Endothelial cell of umbilical vein (primary cell): ENCODE measurements at regions not wholly inside any gene's neighbourhood (a gene's known extent, or its start where the extent isn't known, plus 50 kb on each side); places are given as distances from the start of the nearest gene placed in this dataset.

ENCODE experiments used
- BruUV-seq: library from RNA; stranded (reverse); fragments of 400-500 nt; replicated peaks from 2 replicates; lab custom pipeline; 2021; lab: Mats Ljungman, UMichigan
- CTCF ChIA-PET: fragments of 300-600, 350-600 bp; sonication (Branson Sonifier 250); formaldehyde crosslinking; loops from one replicate; lab custom pipeline; 2021; ENCODE audit warnings: antibody characterized with exemption, inconsistent platforms; lab: Charles Lee
- POLR2A ChIA-PET: fragments of 300-600, 350-600 bp; sonication (Branson Sonifier 250); formaldehyde crosslinking; loops from one replicate; lab custom pipeline; 2021; ENCODE audit warnings: antibody characterized with exemption, inconsistent platforms; lab: Charles Lee
- DNase-seq: peaks from one replicate; pipeline ENCODE4 v3.0.0-alpha.2; 2011; ENCODE audit warnings: low read depth, low spot score
- FAIRE-seq: peaks from 2 replicates; lab custom pipeline; 2011; peaks lifted over from hg19 to GRCh38; lab: Jason Lieb, UNC
- H2AFZ ChIP-seq: 2 replicates; pipeline ENCODE4 v1.6.0; 2012; ENCODE audit warnings: low read depth, low read length, control low read depth, inconsistent platforms
- H3K27ac ChIP-seq: 2 replicates; pipeline ENCODE4 v1.5.1; 2011; ENCODE audit warnings: low read depth, mild to moderate bottlenecking, control low read depth, low read length, moderate library complexity; ENCODE audit not compliant: insufficient read depth
- H3K27me3 ChIP-seq, 2 experiments: 2 replicates each; pipeline versions ENCODE4 v1.6.0 to v1.6.1; 2011; ENCODE audit warnings: low read length in 2 of 2, mixed read lengths in 1 of 2; ENCODE audit not compliant: control insufficient read depth in 2 of 2, insufficient read depth in 2 of 2
- H3K36me3 ChIP-seq, 2 experiments: 2 replicates in 1 of 2; 3 replicates in 1 of 2; pipeline ENCODE4 v1.5.1; 2011; ENCODE audit warnings: low read length in 2 of 2, mild to moderate bottlenecking in 1 of 2, moderate library complexity in 1 of 2; ENCODE audit not compliant: control insufficient read depth in 2 of 2, insufficient read depth in 2 of 2; ENCODE audit errors: extremely low read depth in 1 of 2
- H3K4me1 ChIP-seq: 3 replicates; pipeline ENCODE4 v1.5.1; 2011; ENCODE audit warnings: mild to moderate bottlenecking, low read length; ENCODE audit not compliant: control insufficient read depth, insufficient read depth; ENCODE audit errors: extremely low read depth
- H3K4me2 ChIP-seq: 2 replicates; pipeline ENCODE4 v1.6.1; 2011; ENCODE audit warnings: low read length, control low read depth, mixed read lengths; ENCODE audit not compliant: insufficient read depth
- H3K4me3 ChIP-seq, 3 experiments: fragments of 200-600 bp in 1 of 3; sonication (generic), shearing (Covaris generic) in 1 of 3; replicated peaks in 1 of 3; 2 replicates each; pipeline ENCODE4 v1.5.1; 2011 to 2016; ENCODE audit warnings: control low read depth in 3 of 3, low read length in 3 of 3, mild to moderate bottlenecking in 2 of 3, inconsistent platforms in 1 of 3, low read depth in 1 of 3, moderate library complexity in 1 of 3; ENCODE audit not compliant: insufficient read depth in 1 of 3
- H3K79me2 ChIP-seq: 2 replicates; pipeline ENCODE4 v1.6.0; 2012; ENCODE audit warnings: low read length, inconsistent platforms; ENCODE audit not compliant: control insufficient read depth, insufficient read depth
- H3K9ac ChIP-seq: replicated peaks from 2 replicates; pipeline ENCODE3; 2011; ENCODE audit warnings: low read length, control low read depth; ENCODE audit not compliant: insufficient read depth; ENCODE audit errors: extremely low read depth
- H3K9me1 ChIP-seq: replicated peaks from 3 replicates; pipeline ENCODE4 v1.6.0; 2011; ENCODE audit warnings: mild to moderate bottlenecking, low read length; ENCODE audit not compliant: control insufficient read depth, insufficient read depth; ENCODE audit errors: extremely low read depth
- H3K9me3 ChIP-seq: replicated peaks from 2 replicates; pipeline ENCODE4 v1.5.1; 2012; ENCODE audit warnings: low read length, inconsistent platforms; ENCODE audit not compliant: control insufficient read depth, insufficient read depth
- H4K20me1 ChIP-seq: replicated peaks from 2 replicates; pipeline ENCODE3; 2011; ENCODE audit warnings: mild to moderate bottlenecking, low read length; ENCODE audit not compliant: control insufficient read depth, insufficient read depth; ENCODE audit errors: extremely low read depth
- CTCF ChIP-seq, 2 donors: IDR thresholded peaks; 1 replicate in 1 of 2; 2 replicates in 1 of 2; pipeline ENCODE4 v1.5.1; 2011; ENCODE audit warnings: low read length in 2 of 2, mild to moderate bottlenecking in 2 of 2, moderate library complexity in 2 of 2, control low read depth in 1 of 2, inconsistent platforms in 1 of 2, low read depth in 1 of 2; ENCODE audit not compliant: insufficient read depth in 1 of 2; ENCODE audit errors: extremely low read depth in 1 of 2
- EZH2 ChIP-seq: IDR thresholded peaks from 2 replicates; pipeline ENCODE4 v1.6.1; 2012; ENCODE audit warnings: borderline replicate concordance, low read depth, mild to moderate bottlenecking, moderate library complexity, low read length, inconsistent platforms; ENCODE audit not compliant: severe bottlenecking
- FOS ChIP-seq: IDR thresholded peaks from 2 replicates; pipeline ENCODE4 v1.6.1; 2011; ENCODE audit warnings: mild to moderate bottlenecking, low read length, moderate library complexity, borderline replicate concordance; ENCODE audit not compliant: insufficient read depth
- GATA2 ChIP-seq: IDR thresholded peaks from 2 replicates; pipeline ENCODE4 v1.7.0; 2011; ENCODE audit warnings: low read depth, mild to moderate bottlenecking, moderate library complexity, mixed read lengths, low read length; ENCODE audit not compliant: insufficient read length, insufficient read depth
- JUN ChIP-seq: IDR thresholded peaks from 2 replicates; pipeline ENCODE4 v1.6.1; 2011; ENCODE audit warnings: borderline replicate concordance, low read depth; ENCODE audit not compliant: insufficient read length, insufficient read depth
- MAX ChIP-seq: IDR thresholded peaks from 2 replicates; pipeline ENCODE4 v1.6.1; 2011; ENCODE audit not compliant: insufficient read depth, insufficient read length
- MYC ChIP-seq: IDR thresholded peaks from one replicate; pipeline ENCODE4 v1.6.1; 2011; ENCODE audit warnings: mild to moderate bottlenecking, low read depth, low read length
- POLR2A ChIP-seq: IDR thresholded peaks from 2 replicates; pipeline ENCODE4 v1.6.1; 2012; ENCODE audit warnings: low read depth, mild to moderate bottlenecking, control low read depth, low read length
- POLR2AphosphoS5 ChIP-seq: IDR thresholded peaks from 2 replicates; pipeline ENCODE4 v1.6.1; 2012; ENCODE audit warnings: low read depth, mild to moderate bottlenecking, control low read depth, low read length, moderate library complexity; ENCODE audit not compliant: insufficient read depth
- dilution Hi-C: fragments of 300-500 bp; cut with MboI; formaldehyde crosslinking; loops from one replicate; pipeline ENCODE4 v1.15.0; 2019; ENCODE audit warnings: low sequenced_read_pairs; ENCODE audit not compliant: extremely low pct_ligation_motif_present
- intact Hi-C: fragments of 100-400 bp; cut with micrococcal nuclease; formaldehyde crosslinking; loops from one replicate; pipeline ENCODE4 v1.10.0; 2022

DNA sequence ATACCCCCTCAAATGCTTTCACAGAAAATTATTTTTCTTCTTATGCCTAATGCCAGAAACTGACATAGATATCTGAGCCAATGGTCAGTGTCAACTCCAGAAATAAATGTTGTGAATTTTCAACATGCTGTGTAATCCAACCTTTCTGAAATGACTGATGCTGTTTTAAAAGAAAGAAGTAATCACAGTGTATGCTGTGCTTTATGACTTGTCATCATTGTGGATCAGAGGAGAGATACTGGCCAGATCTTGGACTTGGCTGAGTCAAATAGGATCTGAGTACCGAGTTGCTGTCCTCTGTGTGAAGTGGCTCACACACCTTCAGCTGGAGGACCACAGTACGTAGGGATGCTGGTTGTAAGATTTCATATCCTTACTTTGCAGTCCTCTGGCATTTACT, 89.9 kb upstream of the ARHGAP20 start:
- Histone ChIP-seq H4K20me1 (no peaks in the 10 kb centered on the region), H3K9me1 (no peaks in the 10 kb centered on the region), H3K79me2 (no peaks in the 10 kb centered on the region), H3K9me3 (no peaks in the 10 kb centered on the region), H3K27me3 (no peaks in the 10 kb centered on the region), H3K4me3 (no peak overlapping the region), H2AFZ (no peak overlapping the region), H3K9ac (no peak overlapping the region), H3K27ac (no peak overlapping the region), H3K36me3 (no peaks in the 10 kb centered on the region), H3K4me2 (no peak overlapping the region), H3K4me1 (peaks cover 11% of the 10 kb centered on the region)
- DNase-seq (no peak), FAIRE-seq (no peak)
- ChIA-PET CTCF (no interaction called here), POLR2A (no interaction called here)
- intact Hi-C loops: no loop called here
- no TSS peak for BruUV-seq
- TF ChIP-seq MYC: no peak
- no peak for TF ChIP-seq GATA2
- TF ChIP-seq MAX: no peak
- TF ChIP-seq POLR2A: no peak
- TF ChIP-seq FOS: no peak
- no peak for TF ChIP-seq EZH2
- no peak for TF ChIP-seq JUN
- TF ChIP-seq POLR2AphosphoS5: no peak
- no peak for TF ChIP-seq CTCF (IDR thresholded peaks at IDR 0.05; ENCODE audit: extremely low read depth in 1 of 2, insufficient read depth in 1 of 2, low read depth in 1 of 2, low read length in 2 of 2)
- dilution Hi-C loops: no loop called here
